COLO668 (cell line): ENCODE measurements at regions not wholly inside any gene's neighbourhood (a gene's known extent, or its start where the extent isn't known, plus 50 kb on each side); places are given as distances from the start of the nearest gene placed in this dataset.
"Not testable (repeated sequence)": the region's sequence is repeated elsewhere in the genome, so short reads cannot be mapped to it uniquely, and the experiment has no call there.

ENCODE experiments used
- DNase-seq: peaks from one replicate; lab custom pipeline; 2025; ENCODE audit not compliant: unreplicated experiment; lab: John Stamatoyannopoulos, UW

GRCh38 chr6:74731931-74732330 is 473.9 kb downstream of the COL12A1 start:
- DNase-seq: no peak

- no peak for DNase-seq
Measured at GRCh38 chr6:74731204-74731603, 474.6 kb downstream of the COL12A1 start.

GRCh38 chr6:74720923-74721322 is 484.9 kb downstream of the COL12A1 start:
- no peak for DNase-seq

GRCh38 chr6:74717591-74717990 is 488.3 kb downstream of the COL12A1 start:
- no peak for DNase-seq

- DNase-seq: no peak
Measured at GRCh38 chr6:74715355-74716085, 490.3 kb downstream of the COL12A1 start.

- DNase-seq: no peak
Measured at GRCh38 chr6:74713941-74714340, 491.9 kb downstream of the COL12A1 start.

- DNase-seq: no peak
Measured at GRCh38 chr6:74705451-74705850, 500.4 kb downstream of the COL12A1 start.

GRCh38 chr6:74704540-74704939 is 501.3 kb downstream of the COL12A1 start:
- DNase-seq: not testable (repeated sequence)

- no peak for DNase-seq
Measured at GRCh38 chr6:74690365-74690764, 515.5 kb downstream of the COL12A1 start.

GRCh38 chr6:74689601-74690000 is 516.3 kb downstream of the COL12A1 start:
- no peak for DNase-seq

- no peak for DNase-seq
Measured at GRCh38 chr6:74677463-74677862, 528.4 kb downstream of the COL12A1 start.

GRCh38 chr6:74676906-74677305 is 528.9 kb downstream of the COL12A1 start:
- no peak for DNase-seq

GRCh38 chr6:74674377-74674776 is 531.5 kb downstream of the COL12A1 start:
- no peak for DNase-seq

- no peak for DNase-seq
Measured at GRCh38 chr6:74671558-74672025, 534.3 kb downstream of the COL12A1 start.

- DNase-seq: no peak
Measured at GRCh38 chr6:74658391-74658790, 547.5 kb downstream of the COL12A1 start.

- no peak for DNase-seq
Measured at GRCh38 chr6:74657931-74658330, 547.9 kb downstream of the COL12A1 start.

- no peak for DNase-seq
Measured at GRCh38 chr6:74657011-74657410, 548.8 kb downstream of the COL12A1 start.

GRCh38 chr6:74656453-74656852 is 549.4 kb downstream of the COL12A1 start:
- no peak for DNase-seq

GRCh38 chr6:74654296-74654695 is 551.6 kb downstream of the COL12A1 start:
- no peak for DNase-seq

GRCh38 chr6:74651948-74652842 is 553.7 kb downstream of the COL12A1 start:
- DNase-seq: no peak

GRCh38 chr6:74650668-74651067 is 555.2 kb downstream of the COL12A1 start:
- no peak for DNase-seq

GRCh38 chr6:74646461-74646860 is 559.4 kb downstream of the COL12A1 start:
- DNase-seq: no peak
